ENCODE measurements at regions not wholly inside any gene's neighbourhood (a gene's known extent, or its start where the extent isn't known, plus 50 kb on each side); places are given as distances from the start of the nearest gene placed in this dataset.

DNA sequence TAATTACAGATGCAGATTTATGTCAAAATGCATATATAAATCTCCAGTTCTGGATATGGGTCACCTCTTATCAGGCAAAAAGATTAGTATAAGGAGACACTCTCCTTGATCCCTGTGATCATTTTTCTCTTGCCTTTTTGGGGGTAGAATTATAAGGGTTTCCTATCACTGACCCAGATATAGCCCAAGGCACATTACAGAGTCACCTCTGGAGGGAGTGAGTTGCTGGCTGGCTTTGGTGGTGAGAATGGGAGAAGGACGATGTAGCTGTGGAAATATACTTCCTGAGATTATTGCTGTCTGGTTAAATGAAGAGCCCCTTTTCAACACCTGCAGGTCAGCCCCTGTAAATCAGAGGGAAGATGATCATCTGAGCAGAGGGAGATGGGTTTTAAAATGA is 418.7 kb downstream of the MTX2 start:
- DNase-seq: no peak

DNA sequence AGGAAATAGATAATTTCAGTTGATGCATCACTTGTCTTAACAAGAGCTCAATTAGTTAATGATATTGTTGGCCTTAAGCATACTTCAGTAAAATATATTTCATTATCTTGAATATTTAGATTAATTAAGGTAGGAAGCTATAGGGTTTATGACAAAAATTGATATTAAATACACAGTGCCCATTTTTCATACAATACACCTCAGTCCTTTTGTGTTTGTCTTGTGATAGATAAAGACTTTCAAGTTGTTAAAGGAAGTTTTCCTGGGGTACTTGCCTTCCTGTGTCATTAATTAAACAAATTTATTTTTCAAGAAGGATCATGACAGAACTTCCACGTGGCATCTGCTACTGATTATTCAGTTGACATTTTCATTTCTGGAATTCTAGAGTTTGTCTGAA is 420.5 kb downstream of the MTX2 start:
- no peak for DNase-seq

GRCh38 chr2:176691471-176691870 is 422.2 kb downstream of the MTX2 start:
- DNase-seq: no peak

DNA sequence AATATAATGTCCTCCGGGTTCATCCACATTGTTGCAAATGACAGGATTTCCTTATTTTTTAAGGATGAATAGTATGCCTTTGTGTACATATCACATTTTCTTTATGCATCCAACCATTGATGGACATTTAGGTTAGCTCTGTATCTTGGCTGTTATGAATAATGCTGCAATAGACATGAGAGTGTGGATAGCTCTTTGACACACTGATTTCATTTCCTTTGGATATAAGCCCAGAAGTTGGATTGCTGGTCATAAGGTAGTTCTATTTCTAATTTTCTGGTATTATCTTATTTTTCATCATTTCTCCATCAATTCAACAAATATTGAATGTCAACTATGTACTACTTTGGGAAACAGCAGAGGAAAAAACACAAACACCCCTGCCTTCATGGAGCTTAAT is 423.3 kb downstream of the MTX2 start:
- DNase-seq: no peak

DNA sequence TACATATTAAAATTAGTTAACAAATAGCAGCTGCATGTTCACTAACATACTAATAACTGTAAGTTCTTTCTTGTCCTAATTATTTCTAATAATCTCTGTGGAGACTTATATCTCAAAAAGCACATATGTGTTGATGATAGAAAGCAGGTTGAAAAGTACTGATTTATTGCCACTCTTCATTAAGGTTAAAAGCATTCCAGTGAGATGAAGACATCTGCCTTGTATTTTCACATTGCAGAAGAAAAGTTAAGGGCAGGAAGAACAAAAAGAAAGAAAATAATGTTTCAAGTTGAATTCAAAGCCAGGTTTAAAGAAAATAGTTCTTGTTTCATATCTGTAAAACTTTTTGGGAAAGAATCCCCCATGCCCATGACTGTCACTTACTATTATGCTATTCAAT is 429.9 kb downstream of the MTX2 start:
- no peak for DNase-seq

- no peak for DNase-seq
Observed at GRCh38 chr2:176699644-176700043, 430.4 kb downstream of the MTX2 start.

GRCh38 chr2:176702131-176702530 is 432.9 kb downstream of the MTX2 start:
- DNase-seq: no peak

DNA sequence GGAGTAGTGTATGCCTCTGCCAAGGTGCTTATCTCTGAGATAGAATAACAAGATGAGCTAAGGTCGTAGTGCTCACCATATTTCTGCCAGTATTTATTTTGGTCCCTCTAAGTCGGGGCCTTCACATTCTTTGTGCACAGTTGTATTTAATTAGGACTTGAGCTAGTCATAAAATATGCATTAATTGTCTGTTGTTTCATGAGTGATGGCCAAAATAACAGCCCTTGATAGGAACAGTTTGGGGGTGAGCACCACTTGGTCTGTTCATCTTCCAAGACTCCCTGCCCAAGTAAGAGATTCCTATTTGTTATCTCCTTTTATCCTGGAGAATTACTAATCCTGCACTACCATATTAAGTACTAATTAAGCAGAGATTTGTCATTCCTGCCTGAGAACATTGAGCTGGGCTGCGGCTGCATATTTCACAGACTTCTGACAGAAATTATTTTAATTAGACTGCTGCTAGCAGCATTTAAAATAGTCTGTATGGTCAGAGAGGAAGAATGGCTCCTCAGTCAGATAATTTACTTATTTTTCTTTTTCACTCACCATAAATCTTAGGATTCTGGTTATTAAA is 435.1 kb downstream of the MTX2 start:
- no peak for DNase-seq

DNA sequence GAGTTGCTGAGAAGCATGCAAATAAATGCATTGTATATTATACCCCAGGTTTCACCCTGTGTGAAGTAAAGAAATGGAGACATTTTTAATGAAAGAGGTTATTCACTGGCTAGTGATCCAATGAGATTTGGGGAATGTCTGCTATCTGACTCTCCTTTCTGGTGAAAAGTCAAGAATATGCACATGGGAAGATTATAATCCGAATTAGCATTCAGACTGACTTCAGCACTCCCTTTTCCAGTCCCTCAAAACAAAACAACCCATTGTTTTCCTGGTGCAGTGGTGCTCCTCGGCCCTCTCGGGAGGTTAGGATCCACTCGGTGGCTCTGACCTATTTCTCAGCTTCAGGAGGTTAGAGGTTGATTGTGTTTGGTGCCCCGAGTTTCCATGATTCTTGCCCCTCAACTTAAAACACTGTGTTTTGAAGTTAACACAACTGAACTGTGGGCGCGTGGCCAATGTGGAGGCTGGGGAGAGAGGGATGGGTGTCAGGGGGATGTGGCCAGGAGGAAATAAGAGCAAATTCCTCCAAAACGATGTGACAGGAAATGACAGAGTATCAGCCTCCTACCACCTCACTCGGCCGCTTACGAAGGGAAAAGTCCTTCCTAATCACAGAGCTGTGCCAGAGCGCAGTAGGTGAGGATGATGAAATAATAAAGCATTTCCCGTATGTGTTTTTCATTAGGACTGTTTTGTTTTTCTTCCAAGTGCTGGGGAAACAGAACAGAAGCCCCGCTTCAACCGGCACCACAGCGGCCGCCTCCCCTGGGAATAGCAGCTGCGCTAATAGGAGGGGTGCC is 440.1 kb downstream of the MTX2 start:
- no peak for DNase-seq

- no peak for DNase-seq
Observed at GRCh38 chr2:176709991-176710390, 440.7 kb downstream of the MTX2 start.

DNA sequence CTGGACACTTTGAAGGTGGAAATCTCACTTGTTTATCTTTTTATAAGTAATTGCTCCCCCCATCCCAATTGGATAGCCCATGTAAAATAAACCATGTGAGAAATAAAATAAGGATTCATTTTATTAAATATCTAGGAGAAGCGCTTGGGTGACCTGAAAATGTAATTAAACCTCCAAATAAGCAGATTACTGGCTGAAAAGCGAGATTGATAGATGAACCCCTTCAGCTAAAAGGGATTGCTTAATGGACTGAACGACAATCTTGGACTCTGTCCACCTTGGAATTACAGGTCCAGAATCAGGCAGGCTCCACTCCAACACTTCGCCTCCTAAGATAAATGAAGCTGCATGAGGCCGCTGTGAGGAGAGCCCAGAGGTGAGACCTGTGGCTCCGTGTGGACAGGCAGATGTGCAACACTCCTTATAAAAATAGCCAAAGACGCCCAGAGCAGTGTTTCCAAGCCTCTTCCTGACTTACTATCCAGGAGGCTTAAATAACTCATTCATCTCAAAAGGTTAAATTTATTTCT is 441.5 kb downstream of the MTX2 start:
- no peak for DNase-seq

GRCh38 chr2:176725873-176726645 is 456.8 kb downstream of the MTX2 start:
- no peak for DNase-seq

DNA sequence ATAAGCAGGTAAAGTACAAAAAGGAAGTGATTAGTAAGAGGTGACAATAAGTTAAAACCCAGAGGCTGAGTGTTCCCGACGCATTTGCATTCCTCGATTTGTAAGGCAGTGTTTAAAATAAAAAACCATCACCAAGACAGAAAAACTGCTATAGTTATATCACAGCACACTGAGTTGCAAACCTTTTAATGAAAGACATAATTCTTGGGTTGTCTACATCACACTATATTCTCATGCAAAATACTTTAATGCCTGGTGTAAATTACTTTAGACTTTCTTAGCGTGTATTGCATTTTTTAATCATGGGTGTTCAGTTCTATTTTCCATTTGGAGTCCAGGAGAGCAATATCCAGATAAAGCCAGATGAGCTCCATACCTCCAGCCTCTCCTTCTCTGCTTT is 458.5 kb downstream of the MTX2 start:
- DNase-seq: no peak

- no peak for DNase-seq
Observed at GRCh38 chr2:176729706-176730569, 460.7 kb downstream of the MTX2 start.

DNA sequence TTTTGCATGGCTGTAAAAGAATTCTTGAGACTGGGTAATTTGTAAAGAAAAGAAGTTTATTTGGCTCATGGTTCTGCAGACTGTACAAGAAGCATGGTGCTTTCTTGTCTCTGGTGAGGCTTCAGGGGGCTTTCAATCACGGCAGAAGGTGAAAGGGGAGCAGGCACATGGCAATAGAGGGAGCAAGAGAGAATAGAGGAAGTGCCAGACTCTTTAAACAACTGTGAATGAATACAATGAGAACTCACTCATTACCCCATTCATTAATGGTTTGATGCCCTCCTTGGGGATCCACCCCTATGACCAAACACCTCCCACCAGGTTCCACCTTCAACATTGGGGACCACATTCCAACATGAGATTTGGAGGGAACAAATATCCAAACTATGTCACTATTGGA is 463.5 kb downstream of the MTX2 start:
- no peak for DNase-seq

DNA sequence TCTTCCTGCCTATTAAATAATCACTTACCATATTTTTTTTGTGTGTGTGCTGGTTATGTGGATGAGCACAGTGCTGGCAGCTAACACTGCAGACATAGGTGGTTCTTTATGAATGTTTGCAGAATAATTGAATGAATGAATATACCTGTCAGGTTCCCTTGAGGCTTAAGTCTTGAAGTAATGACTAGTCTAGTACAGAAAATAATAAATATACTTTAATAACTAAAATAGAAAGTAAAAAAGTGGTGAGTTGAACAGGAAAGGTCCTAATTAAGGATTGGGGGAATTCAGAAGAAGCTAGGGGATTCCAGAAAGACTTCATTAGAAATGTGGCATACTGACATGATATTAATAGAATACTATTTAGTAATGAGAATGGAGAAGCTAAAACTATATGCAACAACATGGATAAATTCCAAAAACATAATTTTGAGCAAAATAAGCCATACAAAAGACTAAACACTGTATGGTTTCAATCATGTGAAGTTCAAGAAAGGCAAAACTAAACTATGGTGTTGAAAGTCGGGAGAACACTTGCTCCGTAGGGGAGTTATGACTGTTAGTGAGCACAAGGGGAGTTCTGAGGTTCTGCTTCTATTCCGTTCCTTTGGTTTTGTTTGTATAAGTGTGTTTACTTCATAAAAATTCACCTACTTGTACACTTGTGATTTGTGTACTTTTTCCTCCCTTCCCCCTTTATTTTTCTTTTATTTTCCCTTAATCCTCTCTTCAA is 464.6 kb downstream of the MTX2 start:
- no peak for DNase-seq

DNA sequence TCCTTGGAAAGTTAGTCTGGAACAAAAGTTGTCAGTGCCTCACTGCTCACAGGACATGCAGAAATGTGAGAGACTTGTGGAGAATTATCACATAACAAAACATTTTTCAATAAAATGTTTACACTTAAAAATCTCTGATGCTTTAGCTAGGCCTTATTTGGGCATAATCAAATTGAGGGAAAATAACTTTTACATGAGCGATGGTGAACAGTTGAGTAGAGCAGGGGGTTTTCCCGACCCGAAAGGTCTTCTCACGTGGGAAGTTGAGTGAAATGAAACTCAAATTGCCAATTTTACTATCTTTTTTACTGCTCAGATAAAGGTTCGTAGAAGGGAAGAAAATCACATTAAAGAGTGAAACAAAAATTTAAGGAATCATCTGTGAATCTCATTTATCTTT is 465.6 kb downstream of the MTX2 start:
- no peak for DNase-seq

DNA sequence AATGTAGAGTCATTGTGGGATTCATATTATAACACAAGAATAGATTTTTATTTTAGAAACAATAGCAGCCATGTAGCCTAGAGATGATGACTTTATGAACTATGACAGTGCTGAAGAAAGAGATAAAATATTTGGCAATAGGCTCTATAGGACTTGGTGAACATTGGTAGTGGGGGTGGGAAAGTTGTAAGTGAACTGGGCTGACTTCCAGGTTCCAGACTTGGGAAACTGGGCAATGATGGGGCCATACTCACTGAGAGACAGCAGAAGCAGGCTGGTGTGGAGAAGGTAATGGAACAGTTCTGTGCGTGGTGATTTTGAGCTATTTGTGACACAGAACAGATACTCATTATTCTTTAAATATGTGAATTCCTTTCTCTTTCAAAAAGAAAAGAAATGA is 470.3 kb upstream of the HNRNPA3 start:
- no peak for DNase-seq

DNA sequence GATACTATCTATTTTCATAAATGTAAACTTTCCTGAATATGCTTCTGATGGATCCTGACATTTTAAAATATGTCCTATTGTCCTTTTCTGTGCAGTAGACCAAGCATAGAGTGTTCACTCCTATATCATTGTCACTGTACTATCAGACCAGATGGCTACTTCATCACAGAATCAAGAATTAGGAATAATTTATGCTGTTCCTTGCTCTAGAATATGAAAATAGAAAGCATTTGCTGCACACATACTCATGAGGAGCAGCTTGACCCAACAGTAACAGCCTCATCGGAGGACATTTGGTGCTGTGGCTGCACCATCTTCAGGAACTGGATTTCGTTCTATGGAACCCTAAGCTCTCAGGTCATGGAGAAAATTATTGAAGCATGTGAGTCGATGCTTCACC is 468.9 kb upstream of the HNRNPA3 start:
- DNase-seq: no peak

DNA sequence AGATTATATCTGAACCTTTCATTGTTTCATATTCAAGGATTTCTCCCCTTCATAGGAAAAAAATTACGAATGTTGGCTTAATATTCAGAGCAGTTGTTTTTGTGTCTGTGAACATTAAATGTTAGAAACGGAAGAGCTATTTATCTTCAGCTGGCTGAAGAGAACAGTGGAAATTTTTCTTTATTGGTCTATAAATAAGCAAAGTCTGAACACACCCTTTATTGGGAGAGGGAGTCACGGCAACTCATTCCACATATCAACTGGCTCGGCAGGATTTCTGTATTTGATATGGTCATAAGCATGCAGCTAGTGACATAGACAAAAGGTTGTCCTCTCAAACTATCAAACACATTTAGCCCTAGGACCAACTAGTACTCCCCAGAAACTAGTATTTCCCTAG is 468.4 kb upstream of the HNRNPA3 start:
- no peak for DNase-seq

DNA sequence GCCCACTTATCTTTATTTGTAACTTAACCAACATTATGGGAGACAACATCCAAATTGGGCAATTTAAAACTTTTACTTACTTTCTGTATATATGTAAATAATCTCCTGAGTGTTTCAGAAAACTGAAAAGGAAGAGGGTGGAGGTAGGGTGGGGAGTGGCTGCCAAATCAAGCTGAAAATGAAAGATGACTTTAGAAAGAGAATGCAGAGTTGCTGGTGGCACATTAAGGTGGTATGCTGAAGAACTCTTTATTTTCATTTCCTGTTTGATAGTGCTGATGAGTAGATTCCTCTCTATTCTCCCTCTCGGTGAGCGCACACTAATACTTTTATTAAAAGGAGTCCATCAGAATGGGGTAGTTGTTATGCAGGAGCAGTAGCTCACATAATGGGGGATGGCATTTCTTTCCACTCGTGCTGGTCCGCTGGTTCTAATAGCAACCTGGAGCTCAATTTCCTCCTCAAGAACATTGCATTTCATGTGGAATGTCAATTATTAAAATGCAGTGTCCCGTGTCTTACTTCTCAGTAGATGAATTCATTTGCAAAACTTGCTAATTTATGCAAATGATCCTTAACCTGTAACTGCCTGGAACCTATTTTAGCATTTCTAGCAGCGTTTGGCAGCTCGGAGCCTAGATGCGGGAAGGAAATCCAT is 466.9 kb upstream of the HNRNPA3 start:
- DNase-seq: no peak

GRCh38 chr2:176746411-176746810 is 466.2 kb upstream of the HNRNPA3 start:
- DNase-seq: no peak
